Right cardiac atrium (tissue), 5 donors: ENCODE measurements at regions not wholly inside any gene's neighbourhood (a gene's known extent, or its start where the extent isn't known, plus 50 kb on each side); places are given as distances from the start of the nearest gene placed in this dataset.

ENCODE experiments used
- ATAC-seq, 2 donors: fragments of 200-7000 bp; cut with Tn5 transposase; one replicate each; pipeline versions ENCODE4 v1.8.0 to v1.9.1; 2020; ENCODE audit warnings: moderate library complexity in 2 of 2, mild to moderate bottlenecking in 1 of 2
- DNase-seq, 3 donors: peaks; one replicate each; pipeline ENCODE4 v3.0.0-alpha.2; 2020
- H3K27ac ChIP-seq: one replicate; pipeline ENCODE4 v1.5.1; 2013; ENCODE audit warnings: mild to moderate bottlenecking, low read length, control low read depth, moderate library complexity
- H3K27me3 ChIP-seq: one replicate; pipeline ENCODE4 v1.6.1; 2013; ENCODE audit not compliant: control insufficient read depth, insufficient read depth
- H3K4me1 ChIP-seq: one replicate; pipeline ENCODE4 v1.6.1; 2013; ENCODE audit warnings: low read length; ENCODE audit not compliant: control insufficient read depth, insufficient read depth
- H3K4me3 ChIP-seq: one replicate; pipeline ENCODE4 v1.5.1; 2013; ENCODE audit warnings: low read length, control low read depth
- H3K9me3 ChIP-seq: one replicate; pipeline ENCODE4 v1.6.1; 2013; ENCODE audit warnings: low read length; ENCODE audit not compliant: control insufficient read depth
- WGBS: extraction: QIAGEN DNeasy Blood & Tissue Kit; methylation state at CpG from one replicate; pipeline ENCODE4 v1.1.7; 2013; 5-methylcytosine and 5-hydroxymethylcytosine counted together
- intact Hi-C, 4 donors: fragments of 100-400 bp; cut with DNase I; formaldehyde crosslinking; loops; one replicate each; pipeline versions ENCODE4 v1.11.0 to v1.14.0; 2022 to 2023
- donor health status: healthy with polysubstance abuse.
- donor health status: DM: no; HTN: yes; CAD: no.
- donor health status: DM: no; HTN: no; CAD: no.
- donor health status: DM: no; HTN: yes; CAD: no; lungs with severe emphysema.
- donor health status: DM: yes; HTN: yes; CAD: no.

GRCh38 chr1:147491098-147491497 lies 50.2 kb upstream of the BCL9 start:
- WGBS: 25% methylated on average over 2 of the region's 2 CpGs
- no peaks in the 10 kb centered on the region for H3K27me3 ChIP-seq
- H3K9me3 ChIP-seq: no peaks in the 10 kb centered on the region
- ATAC-seq (no peak), DNase-seq (no peak)
- H3K4me3 ChIP-seq: no peak overlapping the region
- H3K27ac ChIP-seq: no peak overlapping the region
- H3K4me1 ChIP-seq: no peaks in the 10 kb centered on the region
- intact Hi-C loops: loop anchor here in 2 of 4 donors (5.0 kb wide), 2 partner anchors 136 to 141 kb away; no protein-coding TSS in a partner anchor
